Gastroesophageal sphincter (tissue), 4 donors: ENCODE measurements at regions not wholly inside any gene's neighbourhood (a gene's known extent, or its start where the extent isn't known, plus 50 kb on each side); places are given as distances from the start of the nearest gene placed in this dataset.

ENCODE experiments used
- ATAC-seq: fragments of 150-250 bp; one replicate; pipeline ENCODE4 v1.9.1; 2016; ENCODE audit warnings: mild to moderate bottlenecking, moderate library complexity
- H3K27ac ChIP-seq, 4 donors: fragments of 200-600 bp; sonication (generic) in 3 of 4; 1 replicate in 3 of 4; 2 replicates in 1 of 4; pipeline ENCODE4 v1.5.1; 2016 to 2019
- H3K27me3 ChIP-seq: fragments of 200-600 bp; sonication (generic); one replicate; pipeline ENCODE4 v1.5.1; 2019
- H3K36me3 ChIP-seq, 2 donors: fragments of 200-600 bp; sonication (generic); one replicate each; pipeline ENCODE4 v1.5.1; 2019; ENCODE audit warnings: control low read depth in 1 of 2
- H3K4me1 ChIP-seq, 3 donors: fragments of 200-600 bp; sonication (generic); 1 replicate in 2 of 3; 2 replicates in 1 of 3; pipeline ENCODE4 v1.5.1; 2016 to 2019; ENCODE audit warnings: control low read depth in 2 of 3
- H3K4me3 ChIP-seq, 2 donors: fragments of 200-600 bp; sonication (generic); one replicate each; pipeline ENCODE4 v1.5.1; 2019; ENCODE audit warnings: mild to moderate bottlenecking in 1 of 2, moderate library complexity in 1 of 2
- H3K9me3 ChIP-seq, 3 donors: fragments of 200-600 bp; sonication (generic); one replicate each; pipeline ENCODE4 v1.5.1; 2017 to 2019; ENCODE audit warnings: control low read depth in 2 of 3
- EP300 ChIP-seq: sonication (generic); formaldehyde crosslinking; IDR thresholded peaks from one replicate; pipeline ENCODE4 v1.6.1; 2017; ENCODE audit warnings: antibody characterized with exemption, mild to moderate bottlenecking
- POLR2A ChIP-seq, 2 donors: fragments of 450-650 bp; IDR thresholded peaks; one replicate each; pipeline ENCODE4 v1.6.1; 2017; ENCODE audit warnings: antibody characterized with exemption in 2 of 2, mild to moderate bottlenecking in 2 of 2, moderate library complexity in 1 of 2
- POLR2AphosphoS5 ChIP-seq: sonication (generic); formaldehyde crosslinking; IDR thresholded peaks from one replicate; pipeline ENCODE4 v1.6.1; 2017; ENCODE audit warnings: antibody characterized with exemption
- WGBS, 2 donors: methylation state at CpG; one replicate each; pipeline ENCODE4 v1.1.5; 2018; ENCODE audit warnings: low coverage in 1 of 2; 5-methylcytosine and 5-hydroxymethylcytosine counted together
- TF ChIP-seq, protein P1 (sequence below), 4 experiments: fragments of 200-600 bp in 2 of 4; fragments of 450-650 bp in 2 of 4; sonication (generic) in 1 of 4; IDR thresholded peaks; one replicate each; pipeline ENCODE4 v1.5.1; 2017 to 2019; ENCODE audit warnings: antibody characterized with exemption in 4 of 4, mild to moderate bottlenecking in 2 of 4, moderate library complexity in 2 of 4

DNA sequence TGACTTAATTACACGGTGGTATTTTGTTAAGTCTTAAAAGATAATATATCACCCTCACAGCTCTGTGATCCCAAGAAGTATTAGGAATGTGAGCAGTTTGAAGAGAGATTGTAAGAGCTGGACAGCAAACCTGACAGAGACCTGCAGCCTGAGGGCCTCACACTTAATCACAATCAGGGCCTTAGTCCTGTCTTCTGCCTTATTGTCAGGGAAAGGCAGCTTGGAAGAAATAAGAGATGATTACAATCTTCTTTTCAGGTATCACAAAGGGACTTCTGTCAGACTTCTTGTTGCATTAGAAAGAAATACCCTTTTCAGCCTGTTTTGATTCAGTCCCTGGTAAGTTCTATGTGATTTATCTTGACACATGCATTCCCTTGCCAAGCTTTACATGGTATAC, 1433.8 kb upstream of the SLC39A10 start:
- Histone ChIP-seq H3K4me1 (no peaks in the 10 kb centered on the region), H3K27me3 (no peaks in the 10 kb centered on the region), H3K36me3 (no peaks in the 10 kb centered on the region), H3K27ac (no peak overlapping the region), H3K4me3 (no peak overlapping the region), H3K9me3 (no peaks in the 10 kb centered on the region)
- ATAC-seq, result no peak
- no peak for TF ChIP-seq POLR2A (IDR thresholded peaks at IDR 0.05)
- TF ChIP-seq, protein P1, sequence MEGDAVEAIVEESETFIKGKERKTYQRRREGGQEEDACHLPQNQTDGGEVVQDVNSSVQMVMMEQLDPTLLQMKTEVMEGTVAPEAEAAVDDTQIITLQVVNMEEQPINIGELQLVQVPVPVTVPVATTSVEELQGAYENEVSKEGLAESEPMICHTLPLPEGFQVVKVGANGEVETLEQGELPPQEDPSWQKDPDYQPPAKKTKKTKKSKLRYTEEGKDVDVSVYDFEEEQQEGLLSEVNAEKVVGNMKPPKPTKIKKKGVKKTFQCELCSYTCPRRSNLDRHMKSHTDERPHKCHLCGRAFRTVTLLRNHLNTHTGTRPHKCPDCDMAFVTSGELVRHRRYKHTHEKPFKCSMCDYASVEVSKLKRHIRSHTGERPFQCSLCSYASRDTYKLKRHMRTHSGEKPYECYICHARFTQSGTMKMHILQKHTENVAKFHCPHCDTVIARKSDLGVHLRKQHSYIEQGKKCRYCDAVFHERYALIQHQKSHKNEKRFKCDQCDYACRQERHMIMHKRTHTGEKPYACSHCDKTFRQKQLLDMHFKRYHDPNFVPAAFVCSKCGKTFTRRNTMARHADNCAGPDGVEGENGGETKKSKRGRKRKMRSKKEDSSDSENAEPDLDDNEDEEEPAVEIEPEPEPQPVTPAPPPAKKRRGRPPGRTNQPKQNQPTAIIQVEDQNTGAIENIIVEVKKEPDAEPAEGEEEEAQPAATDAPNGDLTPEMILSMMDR (IDR thresholded peaks at IDR 0.05), result no peak
- TF ChIP-seq POLR2AphosphoS5, result no peak
- no peak for TF ChIP-seq EP300
- 18 to 38% methylated on average over 1 of the region's 1 CpG for WGBS, 2 donors

- Histone ChIP-seq H3K27ac (no peak overlapping the region), H3K36me3 (no peaks in the 10 kb centered on the region), H3K27me3 (no peaks in the 10 kb centered on the region), H3K9me3 (no peaks in the 10 kb centered on the region), H3K4me1 (no peaks in the 10 kb centered on the region), H3K4me3 (no peak overlapping the region)
- ATAC-seq, result no peak
- TF ChIP-seq POLR2AphosphoS5, result no peak
- TF ChIP-seq EP300, result no peak
- TF ChIP-seq, protein P1 (IDR thresholded peaks at IDR 0.05), result no peak
- TF ChIP-seq POLR2A (IDR thresholded peaks at IDR 0.05), result no peak
Measured at GRCh38 chr2:194214192-194214591, 1442.8 kb upstream of the SLC39A10 start.

GRCh38 chr2:194205568-194206227, 1451.3 kb upstream of the SLC39A10 start:
- Histone ChIP-seq H3K27me3 (no peaks in the 10 kb centered on the region), H3K9me3 (peaks cover 0 to 10% (median 0%) of the 10 kb centered on the region in 3 donors), H3K4me1 (no peaks in the 10 kb centered on the region), H3K36me3 (no peaks in the 10 kb centered on the region), H3K4me3 (no peak overlapping the region), H3K27ac (no peak overlapping the region)
- WGBS, 2 donors, result 64 to 76% methylated on average over 5 of the region's 5 CpGs
- TF ChIP-seq, protein P1 (IDR thresholded peaks at IDR 0.05), result no peak
- no peak for TF ChIP-seq EP300
- TF ChIP-seq POLR2AphosphoS5, result no peak
- no peak for TF ChIP-seq POLR2A (IDR thresholded peaks at IDR 0.05)
- no peak for ATAC-seq

DNA sequence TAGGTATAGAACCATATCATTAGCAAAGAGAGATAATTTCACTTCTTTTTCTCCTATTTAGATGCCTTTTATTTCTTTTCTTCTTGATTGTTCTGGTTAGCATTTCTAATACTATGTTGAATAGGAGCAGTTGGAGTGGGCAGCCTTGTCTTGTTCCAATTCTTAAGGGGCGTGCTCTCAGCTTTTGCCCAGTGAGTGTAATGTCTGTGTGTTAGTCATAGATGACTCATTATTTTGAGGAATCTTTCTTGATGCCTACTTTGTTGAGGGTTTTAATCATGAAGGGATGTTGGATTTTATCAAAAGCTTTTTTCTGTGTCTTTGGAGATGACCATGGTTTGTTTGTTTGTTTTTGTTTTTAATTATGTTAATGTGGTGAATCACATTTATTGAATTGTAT, 1453.1 kb upstream of the SLC39A10 start:
- no peak overlapping the region for H3K4me3 ChIP-seq
- no peaks in the 10 kb centered on the region for H3K36me3 ChIP-seq
- no peak for TF ChIP-seq POLR2A (IDR thresholded peaks at IDR 0.05)
- TF ChIP-seq, protein P1 (IDR thresholded peaks at IDR 0.05), result no peak
- no peak for TF ChIP-seq POLR2AphosphoS5
- peaks cover 0 to 10% (median 0%) of the 10 kb centered on the region in 3 donors for H3K9me3 ChIP-seq
- 57% methylated on average over 1 of the region's 1 CpG; no CpG with 5 or more reads in 1 of the 2 donors for WGBS, 2 donors
- no peak overlapping the region for H3K27ac ChIP-seq
- H3K27me3 ChIP-seq, result no peaks in the 10 kb centered on the region
- no peak for ATAC-seq
- H3K4me1 ChIP-seq, result no peaks in the 10 kb centered on the region

DNA sequence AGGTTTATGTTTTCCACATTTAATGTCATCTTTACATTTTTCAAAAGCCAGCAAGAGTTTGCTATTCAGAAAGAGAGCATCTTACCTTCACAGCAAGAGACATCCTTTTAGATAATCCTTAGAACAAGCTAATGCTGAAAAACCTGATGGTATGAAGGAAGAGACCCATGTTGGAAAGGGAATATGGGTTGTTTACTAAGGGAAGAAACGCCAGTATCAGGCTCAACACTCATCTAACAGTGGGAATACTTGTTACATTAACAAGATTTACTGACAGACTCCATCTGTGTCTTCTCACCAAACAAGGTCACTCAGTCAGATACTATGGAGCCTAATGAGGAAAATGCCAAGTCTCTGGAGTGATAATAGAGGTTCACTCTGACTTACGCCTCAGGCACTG, 1474.1 kb upstream of the SLC39A10 start:
- no peaks in the 10 kb centered on the region for H3K4me1 ChIP-seq
- no peaks in the 10 kb centered on the region for H3K36me3 ChIP-seq
- no peak overlapping the region for H3K4me3 ChIP-seq
- H3K27ac ChIP-seq, result no peak overlapping the region
- WGBS, 2 donors, result 25 to 35% methylated on average over 2 of the region's 2 CpGs
- H3K9me3 ChIP-seq, result no peaks in the 10 kb centered on the region
- no peak for ATAC-seq
- no peak for TF ChIP-seq POLR2AphosphoS5
- TF ChIP-seq, protein P1 (IDR thresholded peaks at IDR 0.05), result no peak
- TF ChIP-seq EP300, result no peak
- TF ChIP-seq POLR2A (IDR thresholded peaks at IDR 0.05), result no peak
- H3K27me3 ChIP-seq, result no peaks in the 10 kb centered on the region
